SK-MEL-5 (cell line): ENCODE measurements at regions not wholly inside any gene's neighbourhood (a gene's known extent, or its start where the extent isn't known, plus 50 kb on each side); places are given as distances from the start of the nearest gene placed in this dataset.

Experiments
- DNase-seq: peaks from one replicate; pipeline ENCODE4 v3.0.0-alpha.2; 2016; ENCODE audit warnings: low read depth, low spot score
- in situ Hi-C: cut with HindIII; loops from 2 replicates; pipeline ENCODE4 v1.10.0; 2016; ENCODE audit warnings: low sequenced_read_pairs, high pct_unique_total_duplicates, low pct_unique_long_range_greater_than_20kb

GRCh38 chr9:129483415-129484351 is 137.2 kb downstream of the C9orf50 start:
- DNase-seq: no peak

GRCh38 chr9:129482521-129483414 is 138.1 kb downstream of the C9orf50 start:
- in situ Hi-C loops: no loop called here
- DNase-seq: peak; percentile 43

More at GRCh38 chr9:129483415-129484351, 137.2 kb downstream of the C9orf50 start:
- in situ Hi-C loops: no loop called here

- in situ Hi-C loops: no loop called here
- DNase-seq: no peak
Observed at GRCh38 chr9:129481810-129482511, 138.9 kb downstream of the C9orf50 start.

GRCh38 chr9:129481424-129481809 is 139.5 kb downstream of the C9orf50 start:
- in situ Hi-C loops: no loop called here
- no peak for DNase-seq

GRCh38 chr9:129480745-129481144 is 140.2 kb downstream of the C9orf50 start:
- in situ Hi-C loops: no loop called here
- no peak for DNase-seq

GRCh38 chr9:129480227-129480626 is 140.7 kb downstream of the C9orf50 start:
- DNase-seq: no peak
- in situ Hi-C loops: no loop called here

- no peak for DNase-seq
- in situ Hi-C loops: no loop called here
Observed at GRCh38 chr9:129479631-129480011, 141.3 kb downstream of the C9orf50 start.

GRCh38 chr9:129478961-129479630 is 141.8 kb downstream of the C9orf50 start:
- DNase-seq: no peak
- in situ Hi-C loops: no loop called here

GRCh38 chr9:129478461-129478860 is 142.4 kb downstream of the C9orf50 start:
- no peak for DNase-seq
- in situ Hi-C loops: no loop called here

- DNase-seq: no peak
- in situ Hi-C loops: no loop called here
Observed at GRCh38 chr9:129476821-129477611, 143.9 kb downstream of the C9orf50 start.

GRCh38 chr9:129474740-129475404 is 146.0 kb downstream of the C9orf50 start:
- in situ Hi-C loops: no loop called here
- DNase-seq: no peak

- peak; percentile 87 for DNase-seq
- in situ Hi-C loops: no loop called here
Observed at GRCh38 chr9:129473523-129474244, 147.2 kb downstream of the C9orf50 start.

GRCh38 chr9:129472651-129473102 is 148.2 kb downstream of the C9orf50 start:
- in situ Hi-C loops: no loop called here
- no peak for DNase-seq

- DNase-seq: no peak
- in situ Hi-C loops: no loop called here
Observed at GRCh38 chr9:129471201-129472019, 149.5 kb downstream of the C9orf50 start.

GRCh38 chr9:129469988-129470316 is 150.9 kb downstream of the C9orf50 start:
- in situ Hi-C loops: no loop called here
- DNase-seq: no peak
